Sigmoid colon (tissue), 4 donors: ENCODE measurements at regions not wholly inside any gene's neighbourhood (a gene's known extent, or its start where the extent isn't known, plus 50 kb on each side); places are given as distances from the start of the nearest gene placed in this dataset.

Source experiments
- CTCF ChIP-seq, 4 experiments: fragments of 450-650 bp in 3 of 4; fragments of 200-600 bp in 1 of 4; IDR thresholded peaks; one replicate each; pipeline ENCODE4 v1.5.1; 2016 to 2019; ENCODE audit warnings: antibody characterized with exemption in 4 of 4, mild to moderate bottlenecking in 3 of 4, moderate library complexity in 2 of 4
- EP300 ChIP-seq, 4 donors: sonication (generic); formaldehyde crosslinking; IDR thresholded peaks; one replicate each; pipeline ENCODE4 v1.6.1; 2017; ENCODE audit warnings: antibody characterized with exemption in 4 of 4
- POLR2A ChIP-seq, 2 donors: fragments of 450-650 bp; IDR thresholded peaks; one replicate each; pipeline ENCODE4 v1.6.1; 2016; ENCODE audit warnings: antibody characterized with exemption in 2 of 2, mild to moderate bottlenecking in 2 of 2, moderate library complexity in 2 of 2

GRCh38 chr17:70622368-70623260 is 453.3 kb downstream of the KCNJ2 start:
- TF ChIP-seq POLR2A (IDR thresholded peaks at IDR 0.05) = no peak
- TF ChIP-seq EP300 (IDR thresholded peaks at IDR 0.05) = no peak
- TF ChIP-seq CTCF (IDR thresholded peaks at IDR 0.05) = peak in 2 of 4 experiments; percentile 17 to 20
